ENCODE measurements at regions not wholly inside any gene's neighbourhood (a gene's known extent, or its start where the extent isn't known, plus 50 kb on each side); places are given as distances from the start of the nearest gene placed in this dataset.

DNA sequence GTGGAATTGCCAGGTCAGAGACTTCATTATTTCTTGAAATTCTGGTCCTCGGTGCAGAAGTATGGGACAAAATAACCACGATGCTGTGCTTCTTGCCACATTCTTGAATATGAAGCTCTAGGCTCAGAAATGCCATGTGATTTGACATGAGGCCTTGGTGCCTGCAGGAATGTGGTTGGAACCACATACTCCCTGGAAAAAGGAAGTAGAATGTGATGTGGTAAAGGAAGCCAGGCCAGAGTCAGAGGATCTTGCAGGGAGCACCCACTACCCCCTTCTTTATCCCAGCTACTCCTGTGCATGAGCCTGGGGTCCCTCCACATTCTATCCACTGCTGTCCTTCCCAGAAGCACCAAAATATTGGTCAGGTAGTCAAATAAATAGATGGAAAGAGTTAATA lies 80.9 kb downstream of the FOXD1 start:
- DNase-seq = no peak
- no peak for TF ChIP-seq POLR2A (IDR thresholded peaks at IDR 0.05; ENCODE audit: low read length)
- TF ChIP-seq GATA1 (IDR thresholded peaks at IDR 0.05; ENCODE audit: low read depth, low read length) = no peak

DNA sequence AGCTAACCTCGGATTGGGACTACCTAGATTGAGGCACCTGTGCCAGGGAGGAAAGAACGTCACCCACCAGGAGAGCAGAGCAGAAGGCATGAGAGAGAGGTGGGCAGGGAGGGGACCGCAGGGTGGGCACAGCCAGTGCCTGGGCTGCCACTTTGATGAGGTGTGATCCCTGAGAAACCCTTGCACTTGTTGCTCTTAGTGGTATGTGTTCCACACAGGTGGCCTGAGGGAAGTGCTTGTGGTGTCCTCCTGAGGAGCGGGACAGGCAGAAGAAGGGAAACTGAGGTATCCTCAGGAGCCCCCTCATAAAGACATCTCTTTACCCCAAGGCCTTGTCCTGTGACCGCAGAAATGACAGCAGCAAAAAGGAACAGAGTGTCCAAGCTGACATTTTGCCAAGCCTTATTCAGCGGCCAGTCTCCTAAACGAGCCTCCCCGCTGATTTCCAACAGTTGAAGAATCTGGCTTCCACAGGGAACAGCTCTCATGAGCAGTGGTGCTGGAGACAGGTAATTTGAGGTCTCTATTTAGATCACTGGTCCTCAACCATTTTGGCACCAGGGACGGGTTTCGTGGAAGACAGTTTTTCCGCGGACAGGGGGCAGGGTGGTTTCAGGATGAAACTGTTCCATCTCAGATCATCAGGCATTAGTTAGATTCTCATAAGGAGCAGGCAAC lies 82.4 kb downstream of the FOXD1 start:
- no peak for TF ChIP-seq POLR2A (IDR thresholded peaks at IDR 0.05; ENCODE audit: low read length)
- no peak for TF ChIP-seq GATA1 (IDR thresholded peaks at IDR 0.05; ENCODE audit: low read depth, low read length)
- DNase-seq = no peak

DNA sequence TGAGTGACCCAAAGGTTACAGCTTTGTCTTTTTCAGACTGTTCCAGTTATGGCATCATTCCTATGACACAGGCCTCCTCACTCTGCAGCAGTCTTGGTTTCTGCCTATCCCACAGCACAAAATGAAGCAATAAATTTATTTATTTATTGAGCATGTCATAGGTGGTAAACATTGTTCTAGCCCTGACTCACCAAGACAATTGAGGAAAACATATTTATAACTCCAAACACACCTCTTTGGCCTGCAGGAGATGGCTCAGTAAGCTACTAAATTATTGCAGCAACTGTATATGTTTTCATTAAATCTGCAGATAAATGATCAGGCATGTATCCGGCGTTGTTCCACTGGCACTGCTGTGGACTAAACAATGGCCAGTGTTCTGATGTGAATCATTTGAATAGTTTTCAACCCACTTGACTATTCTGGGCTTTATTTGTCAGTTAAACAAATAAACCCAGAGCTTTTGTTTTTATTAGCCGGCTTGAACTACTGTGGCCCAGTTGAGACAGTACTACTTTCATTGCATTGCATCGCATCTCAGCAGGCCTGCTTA lies 83.2 kb downstream of the FOXD1 start:
- no peak for DNase-seq
- TF ChIP-seq GATA1 (IDR thresholded peaks at IDR 0.05; ENCODE audit: low read depth, low read length) = no peak
- TF ChIP-seq POLR2A (IDR thresholded peaks at IDR 0.05; ENCODE audit: low read length) = no peak

DNA sequence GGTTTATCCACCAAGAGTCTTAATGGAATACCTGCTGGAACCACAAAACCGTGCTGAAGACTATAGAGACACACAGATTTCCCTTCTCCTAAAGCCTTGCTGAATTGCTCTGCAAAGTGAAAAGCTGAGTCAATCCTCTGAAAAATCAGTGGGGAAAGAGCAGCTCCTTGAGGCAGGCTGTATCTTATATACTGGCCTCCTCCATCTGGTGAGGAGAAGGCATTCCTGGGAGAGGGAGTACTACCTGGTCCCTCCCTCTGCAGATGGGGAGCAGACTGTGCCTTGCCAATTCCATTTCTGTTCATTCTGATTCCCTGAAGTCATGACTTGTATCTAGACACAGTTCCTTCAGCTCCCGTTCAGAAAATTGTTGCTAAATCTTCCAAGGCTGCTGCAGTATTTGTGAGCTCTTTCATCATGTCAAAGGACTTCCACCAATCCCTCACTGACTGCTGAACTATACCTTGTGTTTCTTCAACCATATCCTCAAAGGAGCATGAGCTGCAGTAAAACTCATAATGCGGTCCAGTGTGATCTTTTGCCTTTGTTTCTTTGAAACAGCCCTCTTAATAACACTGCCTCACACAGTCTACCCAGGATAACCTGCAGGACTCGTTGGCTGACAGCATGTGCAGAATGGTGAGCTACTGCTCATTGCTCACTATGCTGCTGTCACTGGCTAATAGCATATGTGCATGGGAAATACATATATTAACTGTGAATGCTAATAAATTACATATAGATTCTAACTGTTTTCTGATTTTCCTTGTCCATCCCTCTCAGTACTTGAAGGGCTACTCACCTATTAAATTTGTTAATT lies 84.5 kb downstream of the FOXD1 start:
- TF ChIP-seq GATA1 (IDR thresholded peaks at IDR 0.05; ENCODE audit: low read depth, low read length) = no peak
- TF ChIP-seq POLR2A (IDR thresholded peaks at IDR 0.05; ENCODE audit: low read length) = no peak
- no peak for DNase-seq

DNA sequence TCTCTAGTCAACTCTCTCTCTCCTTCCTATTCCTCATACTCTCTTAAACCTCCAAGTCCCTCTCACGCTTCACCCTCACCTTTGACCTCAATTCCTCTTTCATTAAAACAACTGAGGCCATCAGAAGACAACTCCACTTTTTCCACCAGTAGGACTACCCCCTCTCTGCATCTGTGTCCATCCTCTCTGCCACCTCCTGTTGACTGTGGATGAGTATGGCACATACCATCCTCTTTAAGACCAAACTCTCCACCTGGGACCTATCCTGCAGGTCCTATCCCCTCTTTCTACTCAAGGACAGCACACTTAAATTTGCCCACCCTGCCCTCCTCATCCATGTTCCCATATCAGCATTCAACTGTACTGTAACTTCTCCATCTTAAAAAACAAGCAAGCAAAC lies 89.2 kb downstream of the FOXD1 start:
- TF ChIP-seq POLR2A (IDR thresholded peaks at IDR 0.05; ENCODE audit: low read length) (no peak), GATA1 (IDR thresholded peaks at IDR 0.05; ENCODE audit: low read depth, low read length) (no peak)
- no peak for DNase-seq

DNA sequence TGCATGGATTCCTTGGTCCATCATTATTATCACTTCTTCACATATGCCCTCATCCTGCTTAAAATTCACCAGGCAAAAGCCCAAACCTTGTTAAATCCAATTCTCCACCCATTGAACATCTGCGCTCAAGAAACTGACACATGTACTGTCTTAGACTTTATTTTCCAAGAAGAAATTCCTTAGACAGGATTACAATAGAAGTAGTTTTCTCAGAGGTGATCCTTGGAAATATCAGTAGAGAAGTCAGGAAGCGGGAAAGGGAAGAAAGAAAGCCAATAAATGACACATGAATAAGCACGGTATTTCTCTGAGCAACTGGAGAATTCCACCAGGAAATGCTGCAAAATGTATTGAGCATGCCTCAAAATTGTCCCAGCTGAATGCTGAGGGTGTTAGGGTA lies 90.2 kb downstream of the FOXD1 start:
- no peak for TF ChIP-seq POLR2A (IDR thresholded peaks at IDR 0.05; ENCODE audit: low read length)
- TF ChIP-seq GATA1 (IDR thresholded peaks at IDR 0.05; ENCODE audit: low read depth, low read length) = no peak
- no peak for DNase-seq

DNA sequence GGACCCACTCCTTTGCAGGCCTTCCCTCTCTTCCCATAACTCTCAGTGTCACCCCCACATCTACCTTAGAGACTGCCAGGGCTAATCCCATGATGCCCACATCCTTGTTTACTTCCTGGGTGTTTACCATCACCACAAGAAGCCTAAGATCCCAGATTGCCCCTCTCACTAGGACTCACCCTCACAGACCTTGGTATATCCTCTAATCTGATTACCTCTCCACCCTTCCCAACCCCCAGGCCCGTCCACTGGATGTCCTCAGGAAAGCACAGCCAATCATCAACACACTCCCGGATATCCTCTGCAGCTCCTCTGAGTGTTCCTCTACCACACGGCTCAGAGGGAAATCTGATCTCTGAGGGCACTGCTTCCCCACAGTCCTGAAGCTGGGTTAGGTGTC lies 91.0 kb downstream of the FOXD1 start:
- no peak for TF ChIP-seq GATA1 (IDR thresholded peaks at IDR 0.05; ENCODE audit: low read depth, low read length)
- TF ChIP-seq POLR2A (IDR thresholded peaks at IDR 0.05; ENCODE audit: low read length) = no peak
- no peak for DNase-seq

DNA sequence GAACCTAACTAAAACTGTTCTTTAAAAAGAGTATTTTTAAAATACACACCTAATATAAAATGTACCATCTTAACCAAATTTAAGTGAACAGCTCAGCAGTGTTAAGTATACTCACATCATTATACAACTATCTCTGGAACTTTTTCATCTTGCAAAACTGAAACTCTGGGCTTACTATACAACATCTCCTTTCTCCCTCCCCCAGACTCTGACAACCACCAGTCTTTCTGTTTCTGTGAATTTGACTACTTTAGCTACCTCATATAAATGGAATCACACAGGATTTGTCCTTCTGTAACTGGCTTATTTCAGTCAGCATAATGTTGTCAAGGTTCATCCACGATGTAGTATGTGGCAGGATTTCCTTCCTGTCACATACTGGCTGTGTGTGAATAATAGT lies 93.5 kb downstream of the FOXD1 start:
- no peak for DNase-seq
- TF ChIP-seq GATA1 (IDR thresholded peaks at IDR 0.05; ENCODE audit: low read depth, low read length) (no peak), POLR2A (IDR thresholded peaks at IDR 0.05; ENCODE audit: low read length) (no peak)

DNA sequence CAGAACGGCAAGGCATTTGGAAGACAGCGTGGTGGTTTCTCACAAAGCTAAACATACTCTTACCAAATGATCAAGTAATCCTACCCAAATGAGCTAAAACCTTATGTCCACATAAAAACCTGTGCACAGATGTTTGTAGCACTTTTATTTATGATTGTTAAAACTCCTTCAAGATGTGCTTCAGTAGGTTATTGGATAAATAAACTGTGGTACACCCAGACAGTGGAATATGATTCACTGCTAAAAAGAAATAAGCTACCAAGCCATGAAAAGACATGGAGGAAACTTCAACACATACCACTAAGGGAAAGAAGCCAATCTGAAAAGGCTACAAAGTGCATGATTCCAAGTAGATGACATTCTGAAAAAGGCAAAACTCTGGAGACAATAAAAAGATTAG lies 94.2 kb downstream of the FOXD1 start:
- DNase-seq = no peak
- no peak for TF ChIP-seq POLR2A (IDR thresholded peaks at IDR 0.05; ENCODE audit: low read length)
- TF ChIP-seq GATA1 (IDR thresholded peaks at IDR 0.05; ENCODE audit: low read depth, low read length) = no peak

DNA sequence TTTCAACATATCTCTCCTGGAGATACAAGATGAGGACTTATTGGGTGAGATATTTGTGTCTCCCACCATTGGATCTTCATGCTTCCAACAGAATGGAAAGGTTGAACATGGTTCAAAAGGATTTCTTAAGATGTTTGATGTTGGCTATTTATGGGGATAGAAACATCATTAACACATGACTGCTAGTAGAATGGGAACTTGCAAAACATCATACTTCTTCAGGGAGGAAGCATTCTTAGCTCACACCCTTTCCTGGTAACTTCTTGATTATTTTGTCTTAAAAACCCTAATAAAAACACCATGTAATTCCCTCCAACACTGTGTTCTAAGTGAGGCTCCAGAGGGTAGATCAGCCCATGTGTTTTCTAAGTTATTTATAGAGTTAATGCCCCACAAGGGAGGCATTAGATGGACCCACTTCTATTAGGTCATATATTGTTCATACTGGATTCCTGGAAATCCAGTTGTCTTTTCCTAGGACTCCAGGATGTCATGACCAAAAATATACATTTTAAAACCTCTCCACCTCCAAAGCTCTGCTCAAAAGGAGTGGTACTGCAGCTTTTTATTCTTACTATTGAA lies 95.8 kb downstream of the FOXD1 start:
- TF ChIP-seq POLR2A (IDR thresholded peaks at IDR 0.05; ENCODE audit: low read length) (no peak), GATA1 (IDR thresholded peaks at IDR 0.05; ENCODE audit: low read depth, low read length) (no peak)
- no peak for DNase-seq

DNA sequence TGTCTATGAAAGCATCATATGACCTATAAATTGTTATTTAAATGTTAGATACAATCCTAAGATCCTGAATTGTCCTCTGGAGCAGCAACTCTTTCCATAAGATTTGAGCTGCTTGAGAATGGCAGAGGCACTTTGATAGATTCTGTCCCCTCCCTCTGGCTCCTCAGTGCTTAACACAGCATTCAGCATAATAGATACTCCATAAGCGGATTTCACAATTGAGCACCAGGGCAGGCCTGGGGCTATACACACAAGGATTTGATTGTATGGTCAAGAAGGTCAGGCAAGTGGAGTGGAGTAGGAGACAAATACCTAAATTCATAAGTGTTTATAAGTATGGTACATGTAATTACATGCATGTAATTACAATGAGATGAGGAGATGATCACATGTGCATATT lies 96.3 kb downstream of the FOXD1 start:
- no peak for TF ChIP-seq POLR2A (IDR thresholded peaks at IDR 0.05; ENCODE audit: low read length)
- DNase-seq = no peak

DNA sequence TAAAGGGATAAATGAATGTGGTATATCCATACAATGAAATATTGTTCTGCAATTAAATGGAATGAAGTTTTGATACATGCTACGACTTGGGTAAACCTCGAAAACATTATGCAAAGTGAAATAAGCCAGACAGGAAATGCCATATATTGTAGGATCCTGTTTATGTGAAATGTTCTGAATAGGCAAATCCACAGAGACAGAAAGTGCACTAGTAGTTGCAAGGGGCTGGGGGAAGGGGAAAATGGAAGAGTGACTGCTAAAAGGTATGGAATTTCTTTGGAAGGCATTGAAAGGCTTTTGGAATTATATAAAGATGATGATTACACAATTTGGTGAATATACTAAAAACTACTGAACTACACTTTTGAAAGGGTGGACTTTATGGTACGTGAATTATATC lies 97.0 kb downstream of the FOXD1 start:
- no peak for DNase-seq
- TF ChIP-seq GATA1 (IDR thresholded peaks at IDR 0.05; ENCODE audit: low read depth, low read length) = no peak
- no peak for TF ChIP-seq POLR2A (IDR thresholded peaks at IDR 0.05; ENCODE audit: low read length)

DNA sequence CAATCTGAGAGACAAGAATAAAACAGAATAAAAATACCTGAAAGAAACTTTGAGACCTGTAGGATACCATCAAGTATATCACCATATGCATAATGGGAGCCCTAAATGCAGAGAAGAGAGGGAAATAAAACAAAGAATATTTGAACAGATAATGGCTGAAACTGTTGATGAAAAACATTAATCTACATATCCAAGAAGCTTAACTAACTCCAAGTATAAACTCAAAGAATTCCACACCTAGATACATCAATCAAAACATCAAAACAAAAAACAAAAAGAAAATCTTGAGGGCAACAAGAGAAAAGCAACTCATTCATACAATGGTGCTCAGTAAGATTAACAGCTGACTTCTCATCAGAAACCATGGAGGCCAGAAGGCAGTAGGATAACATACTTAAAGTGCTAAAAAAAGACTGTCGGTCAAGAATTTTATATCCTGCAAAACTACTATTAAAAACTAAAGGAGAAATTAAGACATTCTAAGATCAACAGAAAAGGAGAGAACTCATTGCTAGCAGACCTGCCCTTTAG lies 101.6 kb downstream of the FOXD1 start:
- no peak for DNase-seq
- no peak for TF ChIP-seq POLR2A (IDR thresholded peaks at IDR 0.05; ENCODE audit: low read length)
- TF ChIP-seq GATA1 (IDR thresholded peaks at IDR 0.05; ENCODE audit: low read depth, low read length) = no peak

DNA sequence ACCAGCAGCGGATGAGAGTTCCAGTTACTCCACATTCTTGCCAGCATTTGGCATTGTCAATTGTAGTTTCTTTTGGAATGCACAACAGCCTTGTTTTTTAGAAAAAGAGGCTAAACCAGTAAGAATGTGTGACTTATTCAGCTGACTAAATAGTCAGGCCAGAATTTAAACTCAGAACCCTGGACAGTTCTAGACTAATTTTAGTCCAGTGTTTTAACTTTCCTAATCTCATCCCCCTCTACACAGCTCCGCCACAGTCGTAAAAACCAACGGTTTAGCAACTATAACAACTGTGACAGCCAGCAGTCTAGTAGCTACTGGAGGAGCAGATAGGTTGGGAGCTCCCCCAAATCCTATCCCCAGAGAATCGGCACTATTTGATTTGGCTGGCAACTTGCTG lies 103.7 kb downstream of the FOXD1 start:
- TF ChIP-seq GATA1 (IDR thresholded peaks at IDR 0.05; ENCODE audit: low read depth, low read length) (no peak), POLR2A (IDR thresholded peaks at IDR 0.05; ENCODE audit: low read length) (no peak)

More for the DNA sequence above, 103.7 kb downstream of the FOXD1 start:
- DNase-seq = no peak

Data from erythroblast (primary cell).